ENCODE measurements at regions not wholly inside any gene's neighbourhood (a gene's known extent, or its start where the extent isn't known, plus 50 kb on each side); places are given as distances from the start of the nearest gene placed in this dataset.

- TF ChIP-seq CTCF (IDR thresholded peaks at IDR 0.05; ENCODE audit: insufficient read depth, low read length), result no peak
- no peak for TF ChIP-seq POLR2AphosphoS5 (IDR thresholded peaks at IDR 0.05; ENCODE audit: low read depth)
- TF ChIP-seq GABPA (IDR thresholded peaks at IDR 0.05; ENCODE audit: low read depth), result no peak
Measured at GRCh38 chr4:177945268-177945667, 503.0 kb upstream of the AGA start.

Data from HL-60 (cell line).